GM12865 (cell line): ENCODE measurements at regions not wholly inside any gene's neighbourhood (a gene's known extent, or its start where the extent isn't known, plus 50 kb on each side); places are given as distances from the start of the nearest gene placed in this dataset.
"Not testable (repeated sequence)": the region's sequence is repeated elsewhere in the genome, so short reads cannot be mapped to it uniquely, and the experiment has no call there.

Source experiments
- DNase-seq: peaks from one replicate; pipeline ENCODE4 v3.0.0; 2010; ENCODE audit warnings: low read depth
- H3K4me3 ChIP-seq: 2 replicates; pipeline ENCODE4 v1.5.1; 2011; ENCODE audit warnings: mild to moderate bottlenecking, low read depth, low read length, control low read depth
- CTCF ChIP-seq: IDR thresholded peaks from 2 replicates; pipeline ENCODE4 v1.5.1; 2011; ENCODE audit warnings: low read length, control low read depth, low read depth, inconsistent platforms; ENCODE audit not compliant: insufficient read depth; ENCODE audit errors: missing control alignments

GRCh38 chr3:181936774-181937173 lies 225.0 kb downstream of the SOX2 start:
- TF ChIP-seq CTCF = no peak
- no peak overlapping the region for H3K4me3 ChIP-seq
- no peak for DNase-seq

GRCh38 chr3:181938580-181938979 lies 226.9 kb downstream of the SOX2 start:
- not testable (repeated sequence) for DNase-seq, H3K4me3 ChIP-seq

GRCh38 chr3:181940703-181941102 lies 229.0 kb downstream of the SOX2 start:
- no peak for TF ChIP-seq CTCF
- no peak overlapping the region for H3K4me3 ChIP-seq

GRCh38 chr3:181941250-181941649 lies 229.5 kb downstream of the SOX2 start:
- TF ChIP-seq CTCF = no peak
- DNase-seq = peak; percentile 27

More at GRCh38 chr3:181940703-181941102, 229.0 kb downstream of the SOX2 start:
- no peak for DNase-seq

GRCh38 chr3:181943285-181943684 lies 231.6 kb downstream of the SOX2 start:
- no peak overlapping the region for H3K4me3 ChIP-seq
- no peak for DNase-seq
- TF ChIP-seq CTCF = no peak

More at GRCh38 chr3:181941250-181941649, 229.5 kb downstream of the SOX2 start:
- no peak overlapping the region for H3K4me3 ChIP-seq

- no peak overlapping the region for H3K4me3 ChIP-seq
- TF ChIP-seq CTCF = no peak
- DNase-seq = no peak
Observed at GRCh38 chr3:181947606-181948005, 235.9 kb downstream of the SOX2 start.

- no peak for TF ChIP-seq CTCF
- no peak overlapping the region for H3K4me3 ChIP-seq
- no peak for DNase-seq
Observed at GRCh38 chr3:181948286-181948685, 236.6 kb downstream of the SOX2 start.
